HG02981 (cell line): ENCODE measurements at regions not wholly inside any gene's neighbourhood (a gene's known extent, or its start where the extent isn't known, plus 50 kb on each side); places are given as distances from the start of the nearest gene placed in this dataset.
"Not testable (repeated sequence)": the region's sequence is repeated elsewhere in the genome, so short reads cannot be mapped to it uniquely, and the experiment has no call there.

ENCODE experiments used
- ATAC-seq: cut with Tn5 transposase; IDR thresholded peaks from one replicate; pipeline ENCODE4 v1.9.1; 2021; ENCODE audit warnings: mild to moderate bottlenecking, moderate library complexity; ENCODE audit not compliant: unreplicated experiment

DNA sequence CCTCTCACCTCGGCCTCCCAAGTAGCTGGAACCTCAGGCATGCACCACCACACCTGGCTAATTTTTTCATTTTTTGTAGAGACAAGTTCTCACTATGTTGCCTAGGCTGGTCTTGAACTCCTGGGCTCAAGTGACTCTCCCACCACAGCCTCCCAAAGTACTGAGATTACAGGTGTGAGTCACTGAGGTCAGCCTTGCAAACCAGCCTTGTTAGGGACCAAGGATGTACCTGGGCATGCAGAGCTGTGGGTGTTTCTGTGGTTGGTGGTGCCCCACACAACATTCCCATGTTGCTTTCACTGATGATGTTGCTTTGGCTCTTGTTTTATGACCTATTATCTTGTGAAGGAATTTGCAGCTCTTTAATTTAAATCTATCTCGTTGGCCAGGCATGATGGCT is 54.8 kb downstream of the OTUD1 start:
- no peak for ATAC-seq

DNA sequence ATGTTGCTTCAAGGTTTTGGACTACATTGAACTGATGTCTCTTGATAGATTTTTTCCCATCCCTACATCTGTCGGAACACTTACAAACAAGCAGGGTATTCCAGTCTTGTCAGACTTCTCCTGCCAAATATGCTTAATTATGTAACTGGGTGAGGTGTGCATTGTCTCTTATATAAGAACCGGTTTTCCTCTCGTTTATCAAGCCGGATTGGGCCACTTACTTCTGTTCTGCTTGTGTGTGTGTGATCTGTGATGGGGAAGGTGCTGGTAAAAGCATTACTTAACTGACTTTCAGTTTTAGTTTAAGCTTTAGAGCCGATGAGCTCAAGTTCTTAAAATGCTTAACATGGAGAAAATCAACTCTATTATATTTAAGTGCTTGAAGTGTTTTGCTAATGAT is 57.9 kb downstream of the OTUD1 start:
- no peak for ATAC-seq

DNA sequence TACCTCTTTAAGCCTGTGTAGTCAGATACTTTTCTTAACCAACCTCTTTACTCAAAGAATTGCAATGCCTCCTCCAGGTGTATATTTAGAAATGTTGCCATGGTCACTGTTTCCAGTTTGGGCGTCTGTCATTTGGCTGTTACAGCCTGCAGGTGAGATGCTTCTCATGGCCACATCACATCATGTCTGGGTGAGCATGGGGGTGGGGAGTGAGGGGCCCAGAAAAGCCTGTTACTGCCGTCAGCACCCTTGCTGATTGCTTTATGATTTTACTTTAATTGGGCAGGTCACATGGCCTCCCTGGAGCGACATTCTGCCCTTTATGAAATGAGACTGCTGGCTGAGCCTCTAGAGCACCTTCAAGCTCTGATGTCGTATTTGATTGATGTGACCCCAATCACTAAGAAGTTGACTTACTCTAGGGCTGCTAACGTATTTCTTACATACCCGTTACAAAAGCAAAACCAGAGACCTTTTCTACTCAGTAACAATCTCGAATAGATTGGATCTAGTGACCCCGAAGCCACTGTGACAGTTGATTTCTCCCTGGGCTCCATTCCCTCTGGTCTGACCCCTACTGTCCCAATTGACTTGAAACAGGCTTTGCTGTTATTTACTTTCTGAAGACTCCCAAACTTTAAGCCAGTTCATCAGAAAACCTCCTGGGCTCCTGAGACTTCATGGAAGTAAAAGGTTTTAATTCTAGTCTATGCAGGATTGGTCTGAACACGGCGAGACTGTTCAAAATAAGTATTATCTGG is 60.7 kb downstream of the OTUD1 start:
- no peak for ATAC-seq

DNA sequence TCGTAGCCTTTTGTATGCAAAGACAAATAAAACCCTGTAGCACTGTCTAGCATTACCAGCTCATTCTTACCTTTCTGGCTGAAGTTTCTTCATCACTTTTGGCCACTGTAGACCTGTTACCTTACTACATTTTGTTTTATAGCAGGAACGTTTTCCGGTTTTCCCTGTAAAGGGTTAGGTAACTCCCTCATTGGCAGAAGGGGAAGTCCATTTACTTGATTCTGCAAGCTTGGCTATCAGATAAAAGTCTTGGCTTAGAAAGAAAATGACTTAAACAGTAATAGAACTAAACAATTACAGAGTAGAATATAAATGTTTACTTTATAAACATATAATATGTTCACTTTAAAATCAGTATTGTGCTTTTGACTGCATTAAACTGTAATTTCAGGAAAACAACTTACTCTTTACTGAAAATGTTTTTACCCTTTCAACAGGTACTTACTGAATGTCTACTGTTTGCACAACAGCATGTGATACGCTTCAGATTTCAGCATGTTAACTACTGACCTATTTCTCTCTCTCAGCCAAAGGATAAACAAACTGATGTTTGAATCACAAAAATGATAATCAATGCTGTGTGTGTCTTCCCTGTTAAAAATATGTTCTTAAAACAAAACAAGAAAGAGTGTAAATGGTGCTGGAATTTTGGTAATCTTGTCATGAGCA is 67.1 kb downstream of the OTUD1 start:
- ATAC-seq, result no peak

DNA sequence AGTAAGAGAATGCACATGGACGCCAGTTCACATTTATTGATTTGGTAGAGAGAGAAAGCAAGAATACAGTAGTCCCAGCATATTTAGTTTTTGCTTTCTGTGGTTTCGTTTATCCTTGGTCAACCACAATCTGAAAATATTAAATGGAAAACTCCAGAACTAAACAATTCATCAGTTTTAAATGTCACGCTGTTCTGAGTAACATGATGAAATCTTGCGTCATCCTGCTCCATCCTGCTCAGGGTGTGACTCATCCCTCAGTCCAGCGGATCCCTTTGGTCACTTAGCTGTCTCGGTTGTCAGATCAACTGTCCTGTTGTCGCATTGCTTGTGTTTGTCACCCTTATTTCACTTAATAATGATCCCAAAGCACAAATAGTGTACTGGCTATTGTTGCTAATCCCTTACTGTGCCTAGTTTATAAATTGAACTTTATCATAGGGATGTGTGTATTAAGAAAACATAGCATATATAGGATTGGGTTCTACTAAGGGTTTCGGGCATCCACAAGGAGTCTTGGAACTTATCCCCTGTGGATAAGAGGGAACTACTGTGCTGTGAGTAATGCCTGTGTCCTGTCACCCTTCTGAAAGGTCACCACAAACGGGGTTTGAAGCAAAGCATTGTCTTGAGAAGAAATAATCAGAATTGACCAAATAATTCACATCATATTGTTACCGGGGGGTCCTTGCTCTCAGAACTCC is 73.6 kb downstream of the OTUD1 start:
- ATAC-seq, result no peak

DNA sequence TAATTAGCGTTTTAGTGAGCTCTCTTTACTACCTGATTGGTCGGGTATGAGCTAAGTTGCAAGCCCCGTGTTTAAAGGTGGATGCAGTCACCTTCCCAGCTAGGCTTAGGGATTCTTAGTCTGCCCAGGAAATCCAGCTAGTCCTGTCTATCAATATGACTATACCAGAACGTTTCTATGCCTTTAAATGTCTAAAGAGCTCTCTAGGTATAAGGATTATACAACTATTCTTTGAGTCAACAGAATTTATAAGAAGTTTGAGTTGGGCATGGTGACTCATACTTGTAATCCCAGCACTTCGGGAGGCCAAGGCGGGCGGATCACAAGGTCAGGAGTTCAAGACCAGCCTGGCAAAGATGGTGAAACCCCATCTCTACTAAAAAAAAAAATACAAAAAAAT is 74.7 kb downstream of the OTUD1 start:
- ATAC-seq, result not testable (repeated sequence)

DNA sequence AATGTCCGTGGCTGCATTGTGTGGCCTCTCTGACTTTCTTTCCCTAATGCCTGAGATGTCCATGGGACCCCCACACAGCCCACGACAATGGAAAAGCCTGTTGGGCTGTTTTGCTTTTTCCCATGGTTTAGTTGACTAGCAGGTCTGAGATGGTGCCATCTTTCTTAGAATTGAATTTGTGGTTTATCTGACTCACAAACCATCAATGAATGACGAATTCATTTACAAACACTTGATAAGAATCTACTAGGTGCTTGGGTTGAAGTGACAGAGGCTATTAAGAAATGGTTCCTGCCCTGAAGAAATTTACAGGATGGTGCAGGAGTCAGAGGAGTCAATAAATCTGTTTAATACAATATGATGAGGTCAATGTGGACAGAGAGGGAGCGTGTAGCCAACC is 75.4 kb downstream of the OTUD1 start:
- no peak for ATAC-seq

DNA sequence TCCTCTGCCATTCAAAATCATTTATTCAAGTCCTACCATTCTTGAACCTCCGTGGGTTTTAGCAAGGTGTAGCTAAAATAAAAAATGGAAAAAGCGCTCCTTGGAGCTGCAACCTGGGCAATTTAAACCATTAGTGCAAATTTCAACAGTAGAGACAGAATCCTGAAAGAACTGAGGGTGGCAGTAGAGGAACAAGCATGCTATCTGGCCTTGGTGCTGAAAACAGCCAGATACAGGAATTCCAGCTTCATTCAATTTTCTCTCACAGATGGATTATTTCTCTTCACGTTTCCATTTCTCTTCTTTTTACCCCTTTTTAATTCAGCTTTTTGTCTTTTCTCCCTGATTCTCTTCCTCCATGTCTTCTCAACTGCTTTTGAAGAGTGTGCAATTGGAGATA is 77.7 kb downstream of the OTUD1 start:
- ATAC-seq, result no peak

DNA sequence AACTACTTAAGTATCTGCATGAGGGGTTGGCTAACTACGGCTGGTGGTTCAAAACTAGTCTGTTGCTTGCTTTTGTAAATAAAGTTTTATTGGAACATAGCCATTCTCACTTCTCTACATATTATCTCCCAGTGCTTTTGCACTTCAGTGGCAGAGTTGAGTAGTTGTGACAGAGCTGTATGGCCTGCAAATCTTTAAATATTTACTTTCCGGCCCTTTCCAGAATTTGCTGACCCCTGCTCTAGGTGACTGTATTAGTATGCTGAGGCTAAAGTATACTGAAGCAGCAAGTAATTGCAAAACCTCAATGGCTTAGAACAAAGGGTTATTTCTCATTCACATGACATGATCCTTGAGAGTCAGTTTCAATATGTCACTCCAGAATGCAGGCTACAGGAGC is 78.3 kb downstream of the OTUD1 start:
- ATAC-seq, result no peak

DNA sequence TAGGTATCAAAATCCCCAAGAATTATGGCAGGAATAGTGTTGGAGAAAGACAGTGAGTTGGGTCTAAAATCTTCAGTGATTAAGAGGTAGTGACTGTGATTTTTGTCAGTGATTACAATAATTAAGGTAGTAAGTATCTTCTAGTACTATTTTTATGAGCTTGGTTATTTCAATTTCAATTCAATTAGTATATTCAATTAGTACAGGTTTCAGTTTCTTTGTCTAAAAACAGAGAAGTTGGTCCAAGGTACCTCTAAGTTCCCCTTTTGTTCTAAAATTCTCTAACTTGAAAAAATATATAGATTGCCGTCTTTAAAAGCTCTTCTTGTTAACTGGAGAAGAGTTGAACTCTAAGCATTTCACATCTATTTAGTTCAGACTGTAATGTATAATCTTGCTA is 82.9 kb downstream of the OTUD1 start:
- ATAC-seq, result no peak

DNA sequence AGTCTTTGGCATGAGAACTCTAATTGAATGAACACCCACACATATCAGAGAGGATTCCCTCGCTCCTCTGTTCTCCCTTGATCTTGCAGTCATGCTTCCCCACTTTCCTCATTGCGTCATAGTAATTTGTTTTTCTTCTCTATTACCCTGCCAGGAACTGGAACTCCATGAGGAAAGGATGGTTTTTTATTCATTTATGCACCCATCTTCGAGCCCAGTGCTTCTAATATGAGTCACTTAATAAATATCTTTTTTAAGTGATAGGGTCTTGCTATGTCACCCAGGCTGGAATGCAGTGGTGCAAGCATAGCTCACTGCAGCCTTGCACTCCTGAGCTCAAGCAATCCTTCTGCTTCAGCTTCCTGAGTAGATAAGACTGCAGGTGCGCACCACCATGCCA is 83.5 kb downstream of the OTUD1 start:
- ATAC-seq, result no peak

DNA sequence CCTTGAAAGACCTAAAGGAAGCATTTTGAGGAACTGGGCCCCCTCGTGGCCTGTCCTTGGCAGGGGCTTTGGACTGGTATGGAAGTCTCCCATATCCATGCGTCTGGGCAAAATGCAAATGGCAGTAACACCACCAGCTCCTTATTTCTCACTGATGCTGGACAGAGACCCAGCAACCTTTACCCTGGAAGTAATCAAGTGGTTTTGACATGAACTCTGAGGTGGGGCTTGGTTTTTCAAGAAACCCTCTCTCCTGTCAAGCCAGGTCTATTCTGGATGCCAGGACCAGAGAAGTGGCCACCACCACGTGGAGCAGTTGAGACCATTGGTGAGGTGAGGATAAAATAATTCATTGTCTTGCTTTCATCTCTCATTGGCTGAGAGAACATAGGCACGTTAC is 84.4 kb downstream of the OTUD1 start:
- no peak for ATAC-seq

DNA sequence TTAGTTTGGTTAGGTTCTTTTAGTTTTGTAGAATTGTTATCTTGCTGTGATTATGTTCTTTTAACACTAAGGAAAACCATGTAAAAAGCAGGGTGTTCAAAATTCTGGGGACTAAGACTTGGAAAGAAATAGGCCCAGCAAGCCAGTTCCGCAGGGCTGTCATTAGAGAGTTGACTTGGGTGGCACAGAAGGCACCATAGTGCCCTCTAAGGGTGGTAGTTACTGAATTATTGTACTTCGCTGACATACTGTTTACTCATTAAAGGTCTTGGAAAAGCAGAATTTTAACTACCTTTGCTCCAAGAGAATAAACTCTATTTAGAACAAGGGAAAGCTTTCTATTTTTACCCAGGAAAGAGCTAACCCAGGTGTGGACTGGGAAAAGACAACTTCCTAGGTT is 86.5 kb downstream of the OTUD1 start:
- no peak for ATAC-seq

DNA sequence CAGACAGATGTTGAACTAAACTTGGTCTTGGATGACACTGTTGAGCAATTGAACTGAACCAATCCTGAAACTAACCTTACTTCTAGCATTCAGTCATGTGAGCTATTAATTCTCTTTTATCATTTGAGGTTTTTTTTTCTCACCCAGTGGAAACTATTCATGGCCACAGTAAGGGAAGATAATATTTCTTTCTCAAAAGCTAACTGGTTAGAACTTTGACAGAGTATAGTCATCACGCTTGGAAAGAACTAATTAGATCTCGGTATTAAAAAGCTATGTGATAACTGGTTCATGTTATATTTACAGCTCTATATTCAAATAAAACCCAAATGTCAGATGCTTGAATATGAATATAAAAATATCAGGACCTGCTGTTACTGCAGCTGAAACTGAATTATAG is 89.5 kb downstream of the OTUD1 start:
- ATAC-seq, result no peak

DNA sequence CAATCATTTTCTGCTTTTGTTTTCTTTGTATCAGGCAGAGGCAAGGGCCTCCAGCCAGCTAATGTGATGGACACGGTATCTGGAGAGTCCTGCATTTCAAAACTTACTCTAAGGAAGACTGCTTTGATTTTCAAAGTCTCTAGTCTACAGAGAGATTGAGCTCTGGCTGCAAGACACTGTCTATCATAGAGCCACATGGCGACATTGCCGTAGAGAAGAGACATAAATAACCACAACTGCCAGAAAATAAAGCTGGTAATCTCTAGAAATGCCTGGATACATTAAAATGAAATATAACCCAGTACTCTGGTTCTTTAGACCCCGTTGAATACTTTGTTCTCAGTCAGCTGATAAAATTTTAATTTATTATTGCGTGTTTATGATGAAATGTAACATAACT is 90.8 kb downstream of the OTUD1 start:
- no peak for ATAC-seq

DNA sequence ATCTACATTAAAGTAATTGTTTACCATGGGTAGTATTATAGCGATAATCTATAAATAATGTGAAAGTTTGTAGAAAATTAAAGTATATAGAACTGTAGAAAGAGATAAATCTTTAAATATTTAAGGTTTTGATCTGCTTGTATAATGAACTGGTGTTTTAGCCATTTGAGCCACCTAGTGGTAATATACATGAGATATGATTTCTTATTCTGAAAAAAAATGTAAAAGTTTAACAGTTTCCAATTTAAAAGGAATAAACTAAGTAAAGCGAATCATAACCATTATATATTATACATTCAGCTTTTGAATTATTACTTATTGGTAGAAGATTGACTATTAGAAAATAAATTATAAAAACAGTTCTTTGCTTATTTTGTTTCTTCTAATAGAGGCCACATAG is 91.2 kb downstream of the OTUD1 start:
- no peak for ATAC-seq

DNA sequence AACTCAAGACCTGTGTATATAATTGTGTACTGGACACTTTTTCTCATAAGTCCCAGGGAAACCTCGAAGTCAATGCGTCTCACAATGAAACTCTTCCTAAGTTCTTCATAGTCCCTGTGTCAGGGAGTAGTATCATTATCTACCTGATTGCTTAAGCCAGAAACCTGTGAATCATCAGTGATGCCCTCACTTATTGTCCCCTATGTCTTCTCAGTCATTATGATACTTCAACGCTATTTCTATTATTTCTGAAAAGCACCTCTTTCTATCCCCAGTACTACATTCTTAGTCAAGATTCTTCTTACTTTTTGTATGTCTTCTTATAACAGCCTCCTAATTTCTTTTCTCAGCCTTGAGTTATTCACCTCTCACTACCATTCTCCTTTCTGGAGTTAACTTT is 94.3 kb downstream of the OTUD1 start:
- ATAC-seq, result no peak

DNA sequence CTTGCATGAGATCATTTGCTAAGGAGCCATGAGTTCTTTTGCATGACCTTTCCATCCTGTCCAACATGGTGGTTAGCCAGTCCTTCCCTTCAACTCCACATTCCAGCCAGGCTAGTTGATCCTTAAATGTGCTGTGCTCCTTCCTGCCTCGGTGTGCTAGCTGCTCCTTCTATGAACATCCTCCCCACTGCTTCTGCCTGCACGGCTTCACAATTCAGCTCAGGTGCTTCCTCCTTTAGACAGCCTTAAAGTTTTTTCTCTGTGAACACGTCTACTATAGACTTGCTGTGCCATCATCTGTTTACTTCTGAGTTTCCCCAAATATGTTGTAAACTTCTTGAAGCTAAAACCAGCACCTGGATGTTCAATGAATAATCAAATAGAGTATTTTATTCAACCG is 95.5 kb downstream of the OTUD1 start:
- no peak for ATAC-seq

DNA sequence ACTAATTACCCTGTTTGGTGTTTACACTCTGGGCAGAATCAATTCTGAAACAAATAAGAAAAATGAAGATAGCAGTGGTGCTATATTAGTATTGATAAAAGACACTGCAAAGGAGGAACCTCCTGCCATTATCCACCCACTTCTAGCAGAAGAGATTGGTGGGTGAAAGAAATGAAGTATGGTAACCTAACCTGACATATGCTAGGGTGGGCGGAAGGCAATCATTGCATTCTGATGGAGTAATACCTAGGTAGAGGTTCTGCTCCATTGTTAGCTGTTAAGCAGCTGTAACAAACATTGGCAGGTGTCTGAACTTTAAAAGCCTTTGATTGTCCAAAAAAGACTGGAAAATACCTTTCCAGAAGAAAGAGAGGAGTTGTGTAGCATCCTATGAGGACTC is 95.9 kb downstream of the OTUD1 start:
- ATAC-seq, result no peak

DNA sequence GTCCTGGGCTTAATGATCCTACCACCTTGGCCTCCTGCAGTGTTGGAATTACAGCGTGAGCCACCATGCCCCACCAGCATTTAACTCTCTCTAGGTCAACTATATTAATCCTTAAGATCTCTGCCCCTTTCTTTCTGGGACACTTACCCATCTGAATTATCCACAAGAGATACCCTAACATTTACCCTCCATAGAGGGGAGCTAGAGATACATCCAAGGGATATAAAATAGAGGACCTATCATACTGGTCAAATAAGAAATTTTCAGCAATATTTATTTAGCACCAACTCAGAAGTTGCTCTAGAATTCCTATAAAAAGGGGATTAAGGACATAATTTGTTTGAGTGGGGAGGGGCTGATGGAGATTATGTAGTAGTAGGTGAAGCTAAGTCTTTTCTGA is 96.5 kb downstream of the OTUD1 start:
- no peak for ATAC-seq

DNA sequence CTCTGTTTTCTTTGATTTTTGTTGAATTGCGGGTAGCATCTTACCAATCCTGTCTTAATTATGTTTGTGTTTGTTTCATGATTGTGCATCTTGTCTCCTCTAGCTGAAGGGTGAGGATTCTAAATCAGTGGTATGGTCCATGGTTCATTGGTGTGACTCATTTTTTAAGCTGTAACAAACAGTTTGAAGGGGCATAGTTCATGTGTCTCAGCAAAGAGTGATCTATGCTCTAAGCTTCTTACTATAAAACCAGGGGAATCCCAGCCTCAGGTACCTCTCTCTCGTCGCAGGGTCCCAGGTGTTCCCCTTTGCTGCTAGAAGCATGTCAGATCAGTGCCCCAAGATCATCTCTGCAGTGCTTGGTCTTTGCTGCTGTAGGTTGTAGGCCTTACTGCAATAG is 100.1 kb downstream of the OTUD1 start:
- ATAC-seq, result no peak

DNA sequence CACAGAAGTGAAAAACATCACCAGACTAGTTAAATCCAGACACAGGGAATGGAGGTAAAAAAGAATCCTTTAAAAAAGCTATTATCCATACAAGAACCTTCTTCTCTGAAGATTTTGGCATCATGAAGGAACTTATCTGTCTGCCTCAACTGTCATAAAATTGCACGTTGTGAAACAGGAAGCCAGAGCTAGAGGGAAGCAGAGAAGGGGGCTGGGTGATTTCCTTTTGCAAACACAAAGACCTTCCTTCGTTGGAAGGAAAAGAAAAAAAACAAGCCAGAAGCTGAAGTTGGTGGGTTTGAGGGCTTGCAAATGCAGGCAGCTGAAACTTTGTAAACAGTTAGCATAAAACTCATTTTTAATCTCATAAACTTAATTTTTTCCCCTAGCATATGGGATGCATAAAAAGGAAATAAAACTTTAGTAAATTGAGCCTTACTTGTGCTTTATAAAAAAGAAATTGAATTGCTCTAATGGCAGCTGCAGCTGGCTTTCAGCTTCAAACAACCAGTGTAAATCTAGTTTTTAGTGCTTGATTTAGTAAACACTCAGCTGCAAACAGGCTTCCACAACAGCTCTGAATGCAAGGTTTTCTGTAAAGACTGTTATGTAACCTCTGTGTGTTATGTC is 101.6 kb downstream of the OTUD1 start:
- ATAC-seq, result no peak
